GM23248 (cell line): ENCODE measurements at regions not wholly inside any gene's neighbourhood (a gene's known extent, or its start where the extent isn't known, plus 50 kb on each side); places are given as distances from the start of the nearest gene placed in this dataset.

Experiments used
- EZH2 ChIP-seq: fragments of 200-600 bp; sonication (generic); IDR thresholded peaks from 2 replicates; pipeline ENCODE4 v1.6.1; 2018; ENCODE audit warnings: antibody characterized with exemption, mild to moderate bottlenecking; ENCODE audit not compliant: insufficient read depth, poor library complexity, severe bottlenecking
- EZH2phosphoT487 ChIP-seq: fragments of 200-600 bp; sonication (generic); IDR thresholded peaks from 2 replicates; pipeline ENCODE4 v1.6.1; 2018; ENCODE audit warnings: antibody characterized with exemption, moderate library complexity, mild to moderate bottlenecking, low read depth; ENCODE audit not compliant: insufficient read depth

- TF ChIP-seq EZH2: no peak
- TF ChIP-seq EZH2phosphoT487: no peak
These were observed 1143.4 kb downstream of the CNTNAP5 start for GRCh38 chr2:125168442-125168841.
